Liver (tissue), 3 donors: ENCODE measurements at regions not wholly inside any gene's neighbourhood (a gene's known extent, or its start where the extent isn't known, plus 50 kb on each side); places are given as distances from the start of the nearest gene placed in this dataset.
"Not testable (repeated sequence)": the region's sequence is repeated elsewhere in the genome, so short reads cannot be mapped to it uniquely, and the experiment has no call there.

Experiments used
- EGR1 ChIP-seq, 2 donors: IDR thresholded peaks; 2 replicates each; pipeline ENCODE4 v1.6.1; 2016 to 2018; ENCODE audit warnings: antibody characterized with exemption in 2 of 2, low read depth in 2 of 2
- FOXA1 ChIP-seq: IDR thresholded peaks from 2 replicates; pipeline ENCODE4 v1.6.1; 2016; ENCODE audit warnings: antibody characterized with exemption
- GABPA ChIP-seq, 2 donors: IDR thresholded peaks in 1 of 2; conservative IDR thresholded peaks in 1 of 2; 2 replicates each; pipeline ENCODE4 v1.6.1; 2016; ENCODE audit warnings: antibody characterized with exemption in 2 of 2, mild to moderate bottlenecking in 1 of 2, moderate library complexity in 1 of 2
- HNF4G ChIP-seq: IDR thresholded peaks from 2 replicates; pipeline ENCODE4 v1.6.1; 2016; ENCODE audit warnings: antibody characterized with exemption
- JUND ChIP-seq, 2 donors: IDR thresholded peaks; 2 replicates each; pipeline ENCODE4 v1.6.1; 2016; ENCODE audit warnings: antibody characterized with exemption in 2 of 2
- NR2F2 ChIP-seq: IDR thresholded peaks from 2 replicates; pipeline ENCODE4 v1.6.1; 2016; ENCODE audit warnings: antibody characterized with exemption
- RAD21 ChIP-seq, 2 donors: IDR thresholded peaks; 2 replicates each; pipeline ENCODE4 v1.6.1; 2016; ENCODE audit warnings: antibody characterized with exemption in 2 of 2, mild to moderate bottlenecking in 2 of 2
- SP1 ChIP-seq: IDR thresholded peaks from 2 replicates; pipeline ENCODE4 v1.6.1; 2018; ENCODE audit warnings: antibody characterized with exemption, mild to moderate bottlenecking
- TF ChIP-seq, protein P1 (sequence below): fragments of 150-350 bp; IDR thresholded peaks from 2 replicates; pipeline ENCODE4 v1.5.1; 2017; ENCODE audit warnings: improper control_type of control experiment, low read depth, low read length; ENCODE audit not compliant: missing input control
- TF ChIP-seq, protein P2 (sequence below): IDR thresholded peaks from 2 replicates; pipeline ENCODE4 v1.6.1; 2016; ENCODE audit warnings: antibody characterized with exemption
- TF ChIP-seq, protein P3 (sequence below): IDR thresholded peaks from 2 replicates; pipeline ENCODE4 v1.6.1; 2016; ENCODE audit warnings: antibody characterized with exemption
- TF ChIP-seq, protein P4 (sequence below): IDR thresholded peaks from 2 replicates; pipeline ENCODE4 v1.6.1; 2016; ENCODE audit warnings: antibody characterized with exemption
- TF ChIP-seq, protein P5 (sequence below): IDR thresholded peaks from 2 replicates; pipeline ENCODE4 v1.6.1; 2016; ENCODE audit warnings: antibody characterized with exemption, mild to moderate bottlenecking
- donor health status: healthy.
- donor health status: healthy.

DNA sequence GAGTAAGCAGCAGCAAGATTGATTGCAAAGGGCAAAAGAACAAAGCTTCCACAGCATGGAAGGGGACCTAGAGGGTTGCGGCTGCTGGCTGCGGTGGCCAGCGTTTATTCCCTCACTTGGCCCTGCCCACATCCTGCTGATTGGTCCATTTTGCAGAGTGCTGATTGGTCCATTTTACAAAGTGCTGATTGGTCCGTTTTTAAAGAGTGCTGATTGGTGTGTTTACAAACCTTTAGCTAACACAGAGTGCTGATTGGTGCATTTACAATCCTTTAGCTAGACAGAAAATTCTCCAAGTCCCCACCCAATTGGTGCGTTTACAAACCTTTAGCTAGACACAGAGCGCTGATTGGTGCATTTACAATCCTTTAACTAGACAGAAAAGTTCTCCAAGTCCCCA lies 194.4 kb downstream of the MC4R start:
- TF ChIP-seq, protein P1, sequence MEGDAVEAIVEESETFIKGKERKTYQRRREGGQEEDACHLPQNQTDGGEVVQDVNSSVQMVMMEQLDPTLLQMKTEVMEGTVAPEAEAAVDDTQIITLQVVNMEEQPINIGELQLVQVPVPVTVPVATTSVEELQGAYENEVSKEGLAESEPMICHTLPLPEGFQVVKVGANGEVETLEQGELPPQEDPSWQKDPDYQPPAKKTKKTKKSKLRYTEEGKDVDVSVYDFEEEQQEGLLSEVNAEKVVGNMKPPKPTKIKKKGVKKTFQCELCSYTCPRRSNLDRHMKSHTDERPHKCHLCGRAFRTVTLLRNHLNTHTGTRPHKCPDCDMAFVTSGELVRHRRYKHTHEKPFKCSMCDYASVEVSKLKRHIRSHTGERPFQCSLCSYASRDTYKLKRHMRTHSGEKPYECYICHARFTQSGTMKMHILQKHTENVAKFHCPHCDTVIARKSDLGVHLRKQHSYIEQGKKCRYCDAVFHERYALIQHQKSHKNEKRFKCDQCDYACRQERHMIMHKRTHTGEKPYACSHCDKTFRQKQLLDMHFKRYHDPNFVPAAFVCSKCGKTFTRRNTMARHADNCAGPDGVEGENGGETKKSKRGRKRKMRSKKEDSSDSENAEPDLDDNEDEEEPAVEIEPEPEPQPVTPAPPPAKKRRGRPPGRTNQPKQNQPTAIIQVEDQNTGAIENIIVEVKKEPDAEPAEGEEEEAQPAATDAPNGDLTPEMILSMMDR = not testable (repeated sequence)
- TF ChIP-seq, protein P2, sequence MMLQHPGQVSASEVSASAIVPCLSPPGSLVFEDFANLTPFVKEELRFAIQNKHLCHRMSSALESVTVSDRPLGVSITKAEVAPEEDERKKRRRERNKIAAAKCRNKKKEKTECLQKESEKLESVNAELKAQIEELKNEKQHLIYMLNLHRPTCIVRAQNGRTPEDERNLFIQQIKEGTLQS = not testable (repeated sequence)
- TF ChIP-seq EGR1 (IDR thresholded peaks at IDR 0.05; ENCODE audit: low read depth in 2 of 2); GABPA (IDR thresholded peaks at IDR 0.05 in 1 of 2, conservative IDR thresholded peaks at IDR 0.05 in 1 of 2); SP1; JUND (IDR thresholded peaks at IDR 0.05); RAD21 (IDR thresholded peaks at IDR 0.05); HNF4G; FOXA1; NR2F2: not testable (repeated sequence)
- TF ChIP-seq, protein P3, sequence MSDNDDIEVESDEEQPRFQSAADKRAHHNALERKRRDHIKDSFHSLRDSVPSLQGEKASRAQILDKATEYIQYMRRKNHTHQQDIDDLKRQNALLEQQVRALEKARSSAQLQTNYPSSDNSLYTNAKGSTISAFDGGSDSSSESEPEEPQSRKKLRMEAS = not testable (repeated sequence)
- TF ChIP-seq, protein P4, sequence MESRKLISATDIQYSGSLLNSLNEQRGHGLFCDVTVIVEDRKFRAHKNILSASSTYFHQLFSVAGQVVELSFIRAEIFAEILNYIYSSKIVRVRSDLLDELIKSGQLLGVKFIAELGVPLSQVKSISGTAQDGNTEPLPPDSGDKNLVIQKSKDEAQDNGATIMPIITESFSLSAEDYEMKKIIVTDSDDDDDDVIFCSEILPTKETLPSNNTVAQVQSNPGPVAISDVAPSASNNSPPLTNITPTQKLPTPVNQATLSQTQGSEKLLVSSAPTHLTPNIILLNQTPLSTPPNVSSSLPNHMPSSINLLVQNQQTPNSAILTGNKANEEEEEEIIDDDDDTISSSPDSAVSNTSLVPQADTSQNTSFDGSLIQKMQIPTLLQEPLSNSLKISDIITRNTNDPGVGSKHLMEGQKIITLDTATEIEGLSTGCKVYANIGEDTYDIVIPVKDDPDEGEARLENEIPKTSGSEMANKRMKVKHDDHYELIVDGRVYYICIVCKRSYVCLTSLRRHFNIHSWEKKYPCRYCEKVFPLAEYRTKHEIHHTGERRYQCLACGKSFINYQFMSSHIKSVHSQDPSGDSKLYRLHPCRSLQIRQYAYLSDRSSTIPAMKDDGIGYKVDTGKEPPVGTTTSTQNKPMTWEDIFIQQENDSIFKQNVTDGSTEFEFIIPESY = not testable (repeated sequence)
- TF ChIP-seq, protein P5, sequence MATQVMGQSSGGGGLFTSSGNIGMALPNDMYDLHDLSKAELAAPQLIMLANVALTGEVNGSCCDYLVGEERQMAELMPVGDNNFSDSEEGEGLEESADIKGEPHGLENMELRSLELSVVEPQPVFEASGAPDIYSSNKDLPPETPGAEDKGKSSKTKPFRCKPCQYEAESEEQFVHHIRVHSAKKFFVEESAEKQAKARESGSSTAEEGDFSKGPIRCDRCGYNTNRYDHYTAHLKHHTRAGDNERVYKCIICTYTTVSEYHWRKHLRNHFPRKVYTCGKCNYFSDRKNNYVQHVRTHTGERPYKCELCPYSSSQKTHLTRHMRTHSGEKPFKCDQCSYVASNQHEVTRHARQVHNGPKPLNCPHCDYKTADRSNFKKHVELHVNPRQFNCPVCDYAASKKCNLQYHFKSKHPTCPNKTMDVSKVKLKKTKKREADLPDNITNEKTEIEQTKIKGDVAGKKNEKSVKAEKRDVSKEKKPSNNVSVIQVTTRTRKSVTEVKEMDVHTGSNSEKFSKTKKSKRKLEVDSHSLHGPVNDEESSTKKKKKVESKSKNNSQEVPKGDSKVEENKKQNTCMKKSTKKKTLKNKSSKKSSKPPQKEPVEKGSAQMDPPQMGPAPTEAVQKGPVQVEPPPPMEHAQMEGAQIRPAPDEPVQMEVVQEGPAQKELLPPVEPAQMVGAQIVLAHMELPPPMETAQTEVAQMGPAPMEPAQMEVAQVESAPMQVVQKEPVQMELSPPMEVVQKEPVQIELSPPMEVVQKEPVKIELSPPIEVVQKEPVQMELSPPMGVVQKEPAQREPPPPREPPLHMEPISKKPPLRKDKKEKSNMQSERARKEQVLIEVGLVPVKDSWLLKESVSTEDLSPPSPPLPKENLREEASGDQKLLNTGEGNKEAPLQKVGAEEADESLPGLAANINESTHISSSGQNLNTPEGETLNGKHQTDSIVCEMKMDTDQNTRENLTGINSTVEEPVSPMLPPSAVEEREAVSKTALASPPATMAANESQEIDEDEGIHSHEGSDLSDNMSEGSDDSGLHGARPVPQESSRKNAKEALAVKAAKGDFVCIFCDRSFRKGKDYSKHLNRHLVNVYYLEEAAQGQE = not testable (repeated sequence)
